ENCODE measurements at regions not wholly inside any gene's neighbourhood (a gene's known extent, or its start where the extent isn't known, plus 50 kb on each side); places are given as distances from the start of the nearest gene placed in this dataset.

GRCh38 chr6:105469946-105470345 lies 67.1 kb upstream of the PREP start:
- no peak overlapping the region for H2AFZ ChIP-seq (ENCODE audit: low read depth, low read length)
- no peaks in the 10 kb centered on the region for H3K36me3 Mint-ChIP-seq (ENCODE audit: low read depth, unreplicated experiment)
- H3K27me3 Mint-ChIP-seq (ENCODE audit: low read depth, unreplicated experiment), result no peaks in the 10 kb centered on the region
- H3K9me3 ChIP-seq (ENCODE audit: insufficient read depth, low read depth, low read length), result no peaks in the 10 kb centered on the region
- no peaks in the 10 kb centered on the region for H3K27me3 ChIP-seq (ENCODE audit: insufficient read depth, low read length)
- no peak overlapping the region for H3K9ac ChIP-seq (ENCODE audit: low read length)
- no peak for TF ChIP-seq EZH2 (IDR thresholded peaks at IDR 0.05; ENCODE audit: insufficient read depth, low read length)
- TF ChIP-seq, protein P1, sequence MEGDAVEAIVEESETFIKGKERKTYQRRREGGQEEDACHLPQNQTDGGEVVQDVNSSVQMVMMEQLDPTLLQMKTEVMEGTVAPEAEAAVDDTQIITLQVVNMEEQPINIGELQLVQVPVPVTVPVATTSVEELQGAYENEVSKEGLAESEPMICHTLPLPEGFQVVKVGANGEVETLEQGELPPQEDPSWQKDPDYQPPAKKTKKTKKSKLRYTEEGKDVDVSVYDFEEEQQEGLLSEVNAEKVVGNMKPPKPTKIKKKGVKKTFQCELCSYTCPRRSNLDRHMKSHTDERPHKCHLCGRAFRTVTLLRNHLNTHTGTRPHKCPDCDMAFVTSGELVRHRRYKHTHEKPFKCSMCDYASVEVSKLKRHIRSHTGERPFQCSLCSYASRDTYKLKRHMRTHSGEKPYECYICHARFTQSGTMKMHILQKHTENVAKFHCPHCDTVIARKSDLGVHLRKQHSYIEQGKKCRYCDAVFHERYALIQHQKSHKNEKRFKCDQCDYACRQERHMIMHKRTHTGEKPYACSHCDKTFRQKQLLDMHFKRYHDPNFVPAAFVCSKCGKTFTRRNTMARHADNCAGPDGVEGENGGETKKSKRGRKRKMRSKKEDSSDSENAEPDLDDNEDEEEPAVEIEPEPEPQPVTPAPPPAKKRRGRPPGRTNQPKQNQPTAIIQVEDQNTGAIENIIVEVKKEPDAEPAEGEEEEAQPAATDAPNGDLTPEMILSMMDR (IDR thresholded peaks at IDR 0.05; ENCODE audit: insufficient read depth, low read depth, low read length), result no peak
- H3K4me1 Mint-ChIP-seq (ENCODE audit: low read depth, unreplicated experiment), result no peaks in the 10 kb centered on the region
- no peaks in the 10 kb centered on the region for H3K79me2 ChIP-seq (ENCODE audit: insufficient read depth, low read length)
- no peak for FAIRE-seq
- no peak overlapping the region for H3K27ac Mint-ChIP-seq (ENCODE audit: unreplicated experiment)
- H3K4me3 Mint-ChIP-seq (ENCODE audit: unreplicated experiment), result no peak overlapping the region
- H4K20me1 ChIP-seq (ENCODE audit: insufficient read depth, low read length), result no peaks in the 10 kb centered on the region
- no peaks in the 10 kb centered on the region for H3K4me1 ChIP-seq (ENCODE audit: insufficient read depth, low read length)
- H3K9me3 Mint-ChIP-seq (ENCODE audit: unreplicated experiment), result peaks cover 6% of the 10 kb centered on the region
- H3K36me3 ChIP-seq (ENCODE audit: insufficient read depth, low read length), result no peaks in the 10 kb centered on the region
- no peak overlapping the region for H3K4me2 ChIP-seq (ENCODE audit: low read length)
- DNase-seq (ENCODE audit: low read depth), result no peak
- H3K4me3 ChIP-seq (ENCODE audit: insufficient read depth, low read depth, low read length), result no peak overlapping the region
- no peak overlapping the region for H3K27ac ChIP-seq (ENCODE audit: low read depth, low read length)

DNA sequence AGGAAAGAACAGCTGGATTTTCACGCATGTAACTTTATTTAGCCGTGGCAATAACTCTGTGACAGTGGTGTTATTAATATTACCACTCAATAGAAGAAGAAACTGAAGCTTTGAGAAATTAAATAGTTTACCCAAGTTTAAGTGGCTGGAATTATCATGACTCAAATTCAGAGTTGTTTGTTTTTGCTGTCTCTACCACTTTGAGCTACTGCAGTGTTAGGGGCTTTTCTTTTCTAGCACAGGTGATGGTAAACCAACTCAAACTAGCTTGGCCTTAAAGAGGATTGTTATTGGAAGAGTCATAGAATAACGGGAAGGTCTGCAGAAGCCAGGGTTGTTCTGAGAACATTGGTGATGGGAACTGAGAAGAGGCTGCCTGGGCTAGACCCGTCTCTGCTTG lies 66.0 kb upstream of the PREP start:
- H3K9me3 Mint-ChIP-seq (ENCODE audit: unreplicated experiment), result peaks cover 10% of the 10 kb centered on the region
- Histone ChIP-seq H3K36me3 (ENCODE audit: insufficient read depth, low read length) (no peaks in the 10 kb centered on the region), H3K9me3 (ENCODE audit: insufficient read depth, low read depth, low read length) (no peaks in the 10 kb centered on the region), H3K79me2 (ENCODE audit: insufficient read depth, low read length) (no peaks in the 10 kb centered on the region), H3K9ac (ENCODE audit: low read length) (no peak overlapping the region), H4K20me1 (ENCODE audit: insufficient read depth, low read length) (no peaks in the 10 kb centered on the region), H3K4me2 (ENCODE audit: low read length) (no peak overlapping the region), H3K4me3 (ENCODE audit: insufficient read depth, low read depth, low read length) (no peak overlapping the region), H3K27me3 (ENCODE audit: insufficient read depth, low read length) (no peaks in the 10 kb centered on the region), H3K27ac (ENCODE audit: low read depth, low read length) (no peak overlapping the region), H3K4me1 (ENCODE audit: insufficient read depth, low read length) (no peaks in the 10 kb centered on the region), H2AFZ (ENCODE audit: low read depth, low read length) (no peak overlapping the region)
- no peak overlapping the region for H3K4me3 Mint-ChIP-seq (ENCODE audit: unreplicated experiment)
- H3K27ac Mint-ChIP-seq (ENCODE audit: unreplicated experiment), result no peak overlapping the region
- no peaks in the 10 kb centered on the region for H3K4me1 Mint-ChIP-seq (ENCODE audit: low read depth, unreplicated experiment)
- FAIRE-seq (no peak), DNase-seq (ENCODE audit: low read depth) (no peak)
- TF ChIP-seq EZH2 (IDR thresholded peaks at IDR 0.05; ENCODE audit: insufficient read depth, low read length), result no peak
- TF ChIP-seq, protein P1 (IDR thresholded peaks at IDR 0.05; ENCODE audit: insufficient read depth, low read depth, low read length), result no peak
- no peaks in the 10 kb centered on the region for H3K27me3 Mint-ChIP-seq (ENCODE audit: low read depth, unreplicated experiment)
- H3K36me3 Mint-ChIP-seq (ENCODE audit: low read depth, unreplicated experiment), result no peaks in the 10 kb centered on the region

DNA sequence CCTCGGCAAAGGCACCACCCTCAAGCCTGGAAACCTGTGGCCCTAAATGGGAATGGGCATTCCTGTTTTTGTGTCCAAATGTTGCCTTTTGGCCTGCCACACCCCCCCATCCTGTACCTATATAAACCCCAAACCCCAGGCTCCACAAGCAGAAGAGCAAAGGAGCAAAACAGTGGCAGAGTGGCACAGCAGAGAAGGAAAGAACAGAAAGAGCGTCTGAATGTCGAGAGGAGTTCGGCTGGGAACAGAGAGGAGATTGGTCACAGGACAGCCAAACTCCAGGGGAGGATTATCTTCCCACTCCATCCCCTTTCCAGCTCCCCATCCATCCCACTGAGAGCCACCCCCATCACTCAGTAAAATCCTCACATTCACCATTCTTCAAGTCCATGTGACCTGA lies 58.0 kb upstream of the PREP start:
- Histone ChIP-seq H3K9ac (ENCODE audit: low read length) (no peak overlapping the region), H3K36me3 (ENCODE audit: insufficient read depth, low read length) (no peaks in the 10 kb centered on the region), H3K4me1 (ENCODE audit: insufficient read depth, low read length) (peaks cover 7% of the 10 kb centered on the region), H4K20me1 (ENCODE audit: insufficient read depth, low read length) (no peaks in the 10 kb centered on the region), H3K79me2 (ENCODE audit: insufficient read depth, low read length) (no peaks in the 10 kb centered on the region), H3K27ac (ENCODE audit: low read depth, low read length) (no peak overlapping the region), H3K4me2 (ENCODE audit: low read length) (no peak overlapping the region), H3K9me3 (ENCODE audit: insufficient read depth, low read depth, low read length) (peaks cover 3% of the 10 kb centered on the region), H2AFZ (ENCODE audit: low read depth, low read length) (no peak overlapping the region), H3K4me3 (ENCODE audit: insufficient read depth, low read depth, low read length) (no peak overlapping the region), H3K27me3 (ENCODE audit: insufficient read depth, low read length) (no peaks in the 10 kb centered on the region)
- Mint-ChIP-seq H3K9me3 (ENCODE audit: unreplicated experiment) (peaks cover 7% of the 10 kb centered on the region), H3K27me3 (ENCODE audit: low read depth, unreplicated experiment) (no peaks in the 10 kb centered on the region), H3K4me1 (ENCODE audit: low read depth, unreplicated experiment) (peaks cover 6% of the 10 kb centered on the region), H3K4me3 (ENCODE audit: unreplicated experiment) (no peak overlapping the region), H3K27ac (ENCODE audit: unreplicated experiment) (no peak overlapping the region), H3K36me3 (ENCODE audit: low read depth, unreplicated experiment) (no peaks in the 10 kb centered on the region)
- FAIRE-seq, result no peak
- TF ChIP-seq EZH2 (IDR thresholded peaks at IDR 0.05; ENCODE audit: insufficient read depth, low read length), result no peak
- TF ChIP-seq, protein P1 (IDR thresholded peaks at IDR 0.05; ENCODE audit: insufficient read depth, low read depth, low read length), result no peak
- no peak for DNase-seq (ENCODE audit: low read depth)
